ENCODE measurements at regions not wholly inside any gene's neighbourhood (a gene's known extent, or its start where the extent isn't known, plus 50 kb on each side); places are given as distances from the start of the nearest gene placed in this dataset.
A peak's percentile ranks its signal among the peaks of the same experiment; 100 is the strongest.
"Not testable (repeated sequence)": the region's sequence is repeated elsewhere in the genome, so short reads cannot be mapped to it uniquely, and the experiment has no call there.

- DNase-seq (ENCODE audit: low read depth) = no peak
Measured at GRCh38 chr16:47861999-47862398, 293.8 kb downstream of the ABCC12 start.

- no peak for DNase-seq (ENCODE audit: low read depth)
Measured at GRCh38 chr16:47858333-47858982, 297.3 kb downstream of the ABCC12 start.

- no peak for DNase-seq (ENCODE audit: low read depth)
Measured at GRCh38 chr16:47855431-47855830, 300.4 kb downstream of the ABCC12 start.

GRCh38 chr16:47854737-47855136 lies 301.1 kb downstream of the ABCC12 start:
- no peak for DNase-seq (ENCODE audit: low read depth)

DNA sequence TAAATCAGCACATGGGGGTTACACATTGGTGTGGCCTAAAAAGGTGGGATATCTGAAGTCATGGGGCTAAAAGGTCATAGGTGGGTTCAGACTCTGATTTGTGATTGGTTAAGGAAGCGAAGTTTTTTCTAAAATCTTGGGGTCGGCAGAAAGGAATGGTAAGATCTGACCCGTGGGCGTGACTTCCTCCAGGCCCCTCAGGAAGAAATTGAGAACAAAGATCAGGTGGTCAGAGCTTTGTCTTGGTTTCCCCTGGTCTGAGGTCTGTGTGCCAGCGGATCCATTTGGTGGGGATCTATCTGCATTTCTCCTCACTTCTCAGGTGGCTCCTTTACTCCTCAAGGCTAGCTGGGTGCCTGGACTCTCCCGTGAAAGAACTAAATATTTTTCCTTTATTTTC lies 302.8 kb downstream of the ABCC12 start:
- no peak for DNase-seq (ENCODE audit: low read depth)

DNA sequence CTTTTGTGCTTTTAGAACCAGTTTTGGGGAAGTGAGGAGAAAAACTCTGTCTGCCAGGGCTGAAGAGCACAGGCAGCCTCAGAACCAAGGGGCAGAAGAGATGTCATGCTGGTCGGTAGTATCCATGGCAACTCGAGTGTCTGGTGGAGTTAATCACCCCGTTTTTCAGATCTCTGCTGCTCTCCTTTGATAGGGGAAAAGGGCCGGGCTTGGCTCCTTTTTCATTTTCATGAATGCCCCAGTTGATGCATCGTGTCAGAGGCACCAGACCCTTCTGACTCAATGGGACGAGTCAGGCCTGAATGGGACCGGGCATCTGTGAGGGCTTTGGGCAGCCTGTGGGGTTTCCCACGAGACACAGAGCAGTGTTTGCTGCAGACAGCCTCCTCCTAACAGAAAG lies 304.6 kb downstream of the ABCC12 start:
- DNase-seq (ENCODE audit: low read depth) = no peak

DNA sequence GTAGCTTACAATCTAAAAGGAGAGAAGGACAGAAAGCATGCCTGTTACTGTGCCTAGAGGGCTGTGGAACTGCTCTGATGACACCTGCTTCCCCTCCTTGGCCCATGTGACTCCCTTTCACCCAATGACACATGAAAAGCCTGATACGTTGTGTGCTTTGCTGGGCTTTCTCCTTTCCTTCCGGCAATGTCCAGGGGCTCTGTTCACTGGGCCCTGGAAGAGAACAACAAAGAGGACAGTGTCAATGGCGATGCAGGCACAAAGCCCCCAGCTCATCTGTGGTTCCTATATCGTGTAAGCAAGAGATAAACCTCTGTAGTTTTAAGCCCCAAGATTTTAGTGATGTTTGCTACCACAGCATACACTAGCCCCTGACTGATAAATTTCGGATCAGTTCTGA lies 306.1 kb downstream of the ABCC12 start:
- no peak for DNase-seq (ENCODE audit: low read depth)

DNA sequence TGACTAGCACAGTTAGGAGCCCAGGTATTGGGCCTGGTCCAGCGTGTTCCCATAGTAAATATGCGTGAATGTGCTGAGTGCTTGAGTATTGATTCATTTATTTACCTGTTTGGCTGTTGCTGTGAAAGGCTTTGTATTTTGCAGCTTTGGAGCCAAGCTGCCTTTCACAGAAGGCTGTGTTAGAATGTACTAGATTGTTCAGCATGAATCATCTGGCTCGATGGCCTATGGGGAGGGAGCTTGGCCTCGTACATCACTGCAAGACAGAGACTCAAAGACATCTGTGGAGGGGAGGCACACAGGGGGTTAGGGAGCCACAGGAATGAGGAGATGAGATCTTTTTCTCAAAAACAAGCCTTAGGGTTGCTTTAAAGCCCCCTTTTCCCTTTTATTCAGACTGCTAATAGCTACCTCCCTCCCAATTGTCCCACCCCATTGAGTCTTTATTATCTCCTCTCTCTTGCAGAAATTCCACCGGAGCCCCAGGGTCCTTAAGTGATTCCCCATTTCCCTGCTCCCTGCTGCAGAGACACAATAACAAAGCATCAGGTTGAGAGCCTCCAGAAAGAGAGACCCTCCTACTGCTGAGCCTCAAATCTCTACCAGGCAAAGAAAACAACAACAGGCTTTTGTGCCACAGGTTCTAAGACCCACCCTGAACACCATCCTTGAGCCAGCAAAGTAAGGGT lies 307.2 kb downstream of the ABCC12 start:
- no peak for DNase-seq (ENCODE audit: low read depth)

DNA sequence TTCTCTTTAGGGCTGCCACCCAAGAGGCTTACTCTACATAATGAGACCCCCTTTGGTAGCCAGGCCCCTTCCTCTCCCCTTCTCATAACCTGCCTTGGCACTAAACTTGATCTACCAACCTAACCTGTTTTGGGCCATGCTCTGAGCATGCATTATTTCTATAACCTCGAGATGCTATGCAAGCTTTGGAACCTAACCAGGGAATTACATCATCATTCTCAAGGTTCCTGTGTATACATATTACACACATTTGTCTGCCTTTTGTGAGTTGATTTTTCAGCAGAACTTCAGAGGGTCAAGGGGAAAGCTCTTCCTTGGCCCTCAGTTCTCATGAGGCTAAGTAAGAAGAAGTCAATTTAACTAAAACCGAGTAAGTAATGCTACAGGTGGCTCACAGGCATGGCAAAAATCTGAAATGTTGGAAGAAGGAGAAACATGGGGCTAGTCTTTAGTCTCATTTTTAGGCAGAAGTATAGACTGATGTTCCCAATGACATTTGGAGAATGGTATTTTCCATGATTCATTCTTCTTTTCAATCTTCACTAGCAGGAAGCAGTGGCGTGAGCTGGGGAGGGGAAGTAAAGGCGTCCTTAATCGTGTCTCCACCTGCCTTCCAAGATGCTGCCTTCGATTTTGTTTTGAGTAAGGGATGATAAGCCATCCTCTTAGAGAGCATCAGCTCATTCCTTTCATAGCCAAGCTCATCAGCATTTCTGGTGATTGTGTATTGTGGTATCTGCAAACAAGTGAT lies 308.4 kb downstream of the ABCC12 start:
- no peak for DNase-seq (ENCODE audit: low read depth)

- DNase-seq (ENCODE audit: low read depth) = no peak
Measured at GRCh38 chr16:47834485-47835024, 321.2 kb downstream of the ABCC12 start.

DNA sequence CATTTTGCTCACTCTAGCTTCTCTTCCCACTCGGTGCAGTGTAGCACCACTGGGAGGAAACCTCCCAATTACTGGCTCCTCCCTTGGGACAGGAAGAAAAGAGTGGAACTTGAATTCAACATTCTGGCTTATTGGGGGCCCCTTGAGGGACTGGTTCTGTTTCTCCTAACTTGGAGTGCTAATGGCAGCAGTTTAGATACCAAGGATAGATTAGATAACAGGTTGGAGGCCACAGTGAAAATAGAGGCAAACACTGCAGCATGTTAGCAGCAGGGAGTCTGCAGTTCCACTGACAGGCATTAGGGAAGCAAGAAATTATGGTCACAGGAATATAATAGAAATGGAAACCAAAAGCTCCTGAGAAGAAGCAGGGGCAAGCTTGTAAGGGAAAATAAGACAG lies 322.0 kb downstream of the ABCC12 start:
- DNase-seq (ENCODE audit: low read depth) = no peak

- no peak for DNase-seq (ENCODE audit: low read depth)
Measured at GRCh38 chr16:47829850-47830600, 325.8 kb downstream of the ABCC12 start.

DNA sequence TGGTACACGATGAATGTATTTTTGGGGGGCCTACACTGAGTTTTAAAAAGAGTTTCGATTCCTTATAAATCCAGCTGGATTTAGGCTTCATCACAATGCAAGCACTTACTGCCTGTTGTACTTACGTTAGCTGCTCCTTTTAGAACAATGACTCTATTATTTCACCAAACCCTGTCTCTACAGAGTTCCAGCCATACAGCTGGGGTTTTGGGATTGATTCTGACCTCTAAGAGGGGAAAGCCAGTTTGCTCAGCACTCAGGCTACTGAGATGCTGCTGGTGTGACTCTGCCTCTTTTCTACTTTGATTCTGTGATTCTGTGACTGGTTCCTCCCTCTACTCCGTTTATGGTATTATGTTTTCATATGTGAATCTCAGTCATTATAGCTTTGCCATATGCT lies 329.7 kb downstream of the ABCC12 start:
- no peak for DNase-seq (ENCODE audit: low read depth)

GRCh38 chr16:47817048-47817447 lies 338.7 kb downstream of the ABCC12 start:
- DNase-seq (ENCODE audit: low read depth) = no peak

GRCh38 chr16:47816511-47816910 lies 339.3 kb downstream of the ABCC12 start:
- DNase-seq (ENCODE audit: low read depth) = no peak

- DNase-seq (ENCODE audit: low read depth) = peak; percentile 1
Measured at GRCh38 chr16:47815655-47816054, 340.1 kb downstream of the ABCC12 start.

GRCh38 chr16:47811758-47812157 lies 344.0 kb downstream of the ABCC12 start:
- not testable (repeated sequence) for DNase-seq (ENCODE audit: low read depth)

GRCh38 chr16:47806309-47806847 lies 345.2 kb downstream of the PHKB start:
- DNase-seq (ENCODE audit: low read depth) = no peak

DNA sequence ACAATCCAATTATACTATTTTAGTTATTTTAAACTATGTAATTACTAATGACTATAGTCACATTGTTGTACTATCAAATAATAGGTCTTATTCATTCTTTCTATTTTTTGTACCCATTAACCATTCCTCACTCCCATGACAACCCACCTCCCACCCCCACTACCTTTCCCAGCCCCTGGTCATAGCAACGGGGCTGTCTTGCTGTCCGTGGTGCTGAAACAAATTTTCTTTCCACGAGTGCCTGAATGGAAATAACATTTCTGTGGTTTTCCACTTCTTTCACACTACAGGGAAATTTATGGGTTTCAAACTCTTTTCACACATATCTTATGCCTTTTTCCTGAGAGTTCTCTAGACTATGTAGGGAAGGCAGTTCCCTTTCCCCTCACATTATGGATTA lies 326.6 kb downstream of the PHKB start:
- DNase-seq (ENCODE audit: low read depth) = no peak

GRCh38 chr16:47781673-47782072 lies 320.5 kb downstream of the PHKB start:
- no peak for DNase-seq (ENCODE audit: low read depth)

- DNase-seq (ENCODE audit: low read depth) = no peak
Measured at GRCh38 chr16:47780213-47780875, 319.2 kb downstream of the PHKB start.
